Activated CD4-positive, alpha-beta T cell treated with anti-CD3 and anti-CD28 coated beads, Interleukin-2, amount 10 ng/mL, durations not matched to agents 7 days and 5 days (primary cell): ENCODE measurements at regions not wholly inside any gene's neighbourhood (a gene's known extent, or its start where the extent isn't known, plus 50 kb on each side); places are given as distances from the start of the nearest gene placed in this dataset.
"Not testable (repeated sequence)": the region's sequence is repeated elsewhere in the genome, so short reads cannot be mapped to it uniquely, and the experiment has no call there.

Source experiments
- CTCF ChIA-PET: fragments of 350-600 bp; sonication (Branson Sonifier 250); formaldehyde crosslinking; loops from one replicate; lab custom pipeline; 2021; ENCODE audit warnings: antibody characterized with exemption; lab: Charles Lee
- POLR2A ChIA-PET: fragments of 350-600 bp; sonication (Branson Sonifier 250); formaldehyde crosslinking; loops from one replicate; lab custom pipeline; 2021; ENCODE audit warnings: antibody characterized with exemption; lab: Charles Lee
- DNase-seq: peaks from one replicate; pipeline ENCODE4 v3.0.0-alpha.2; 2020
- H3K27ac Mint-ChIP-seq: one replicate; pipeline ENCODE4 v1.8.0; 2021; ENCODE audit warnings: mild to moderate bottlenecking, moderate library complexity, mixed read lengths
- H3K27me3 Mint-ChIP-seq: one replicate; pipeline ENCODE4 v1.8.0; 2021; ENCODE audit warnings: mixed read lengths
- H3K36me3 Mint-ChIP-seq: one replicate; pipeline ENCODE4 v1.8.0; 2021; ENCODE audit warnings: low read depth, mixed read lengths
- H3K4me1 Mint-ChIP-seq: one replicate; pipeline ENCODE4 v1.8.0; 2021; ENCODE audit warnings: mixed read lengths
- H3K4me3 Mint-ChIP-seq: one replicate; pipeline ENCODE4 v1.8.0; 2021; ENCODE audit warnings: mild to moderate bottlenecking, moderate library complexity, mixed read lengths
- H3K9me3 Mint-ChIP-seq: one replicate; pipeline ENCODE4 v1.8.0; 2021; ENCODE audit warnings: mixed read lengths

DNA sequence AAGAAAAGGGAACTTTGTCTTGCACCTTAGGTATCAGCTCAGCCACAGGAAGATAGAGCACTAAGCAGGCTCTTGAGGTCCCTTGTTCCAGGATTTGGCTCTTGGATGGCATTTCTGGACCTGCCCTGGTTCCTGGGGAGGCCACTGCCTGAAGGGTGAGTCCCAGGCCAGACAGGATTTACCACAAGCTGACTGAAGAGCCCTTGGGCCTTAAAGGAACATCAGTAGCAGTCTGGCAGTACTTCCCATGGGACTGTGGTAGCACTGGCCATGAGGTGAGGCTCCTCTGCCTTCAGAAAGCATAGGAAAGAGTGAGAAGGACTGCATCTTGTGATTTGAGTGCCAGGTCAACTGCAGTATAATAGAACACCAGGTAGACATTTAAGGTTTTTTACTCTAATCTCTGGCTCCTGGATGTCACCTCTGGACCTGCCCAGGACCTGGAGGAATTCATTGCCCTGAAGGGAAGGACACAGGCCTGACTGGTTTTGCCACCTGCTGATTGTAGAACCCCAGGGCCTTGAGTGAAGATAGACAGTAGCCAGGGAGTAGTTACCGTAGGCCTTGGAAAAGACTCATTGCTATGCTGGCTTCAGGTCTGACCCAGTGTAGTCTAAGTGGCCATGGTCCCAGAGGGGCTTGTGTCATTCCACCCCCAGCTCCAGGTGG, 154.4 kb upstream of the CREB1 start:
- CTCF ChIA-PET, result interaction anchor here (1.1 to 1.5 kb wide), 3 partner anchors 9 to 17 kb away, joined by 3 to 4 read pairs (median 3); no protein-coding TSS in a partner anchor

DNA sequence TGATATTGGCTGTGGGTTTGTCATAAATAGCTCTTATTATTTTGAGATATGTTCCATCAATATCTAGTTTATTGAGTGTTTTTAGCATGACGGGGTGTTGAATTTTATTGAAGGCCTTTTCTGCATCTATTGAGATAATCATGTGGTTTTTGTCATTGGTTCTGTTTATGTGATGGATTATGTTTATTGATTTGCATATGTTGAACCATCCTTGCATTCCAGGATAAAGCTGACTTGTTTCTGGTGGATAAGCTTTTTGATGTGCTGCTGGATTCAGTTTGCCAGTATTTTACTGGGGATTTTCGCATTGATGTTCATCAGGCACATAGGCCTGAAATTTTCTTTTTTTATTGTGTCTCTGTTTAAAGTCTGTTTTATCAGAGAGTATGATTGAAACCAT, 151.1 kb upstream of the CREB1 start:
- H3K36me3 Mint-ChIP-seq, H3K4me3 Mint-ChIP-seq, DNase-seq, H3K4me1 Mint-ChIP-seq, CTCF ChIA-PET, POLR2A ChIA-PET, H3K27ac Mint-ChIP-seq, H3K27me3 Mint-ChIP-seq: not testable (repeated sequence)
- peaks cover 35% of the 10 kb centered on the region for H3K9me3 Mint-ChIP-seq

More for the DNA sequence above, 154.4 kb upstream of the CREB1 start:
- no peak overlapping the region for H3K4me3 Mint-ChIP-seq
- no peak overlapping the region for H3K27ac Mint-ChIP-seq
- POLR2A ChIA-PET, result no interaction called here
- no peaks in the 10 kb centered on the region for H3K4me1 Mint-ChIP-seq
- H3K36me3 Mint-ChIP-seq, result peaks cover 9% of the 10 kb centered on the region
- no peak for DNase-seq
- H3K27me3 Mint-ChIP-seq, result no peaks in the 10 kb centered on the region
- H3K9me3 Mint-ChIP-seq, result peaks cover 40% of the 10 kb centered on the region

DNA sequence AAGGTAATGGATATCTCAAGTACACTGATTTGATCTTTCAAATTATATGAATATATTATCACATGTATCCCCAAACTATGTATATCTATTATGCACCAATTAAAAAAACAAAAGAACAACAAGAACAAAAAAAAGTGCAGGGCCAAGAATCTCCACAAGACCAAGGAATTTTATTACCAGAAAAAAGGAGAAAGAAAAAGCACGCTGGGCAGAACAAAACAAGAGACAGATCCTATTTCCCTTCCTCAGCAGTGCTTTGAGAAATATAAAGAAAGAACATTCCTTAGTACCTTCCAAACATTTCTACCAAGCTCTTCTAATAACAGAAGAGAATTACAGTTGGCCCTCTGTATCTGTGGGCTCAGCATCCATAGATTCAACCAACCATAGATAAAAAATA, 144.7 kb upstream of the CREB1 start:
- no peak for DNase-seq
- no peak overlapping the region for H3K27ac Mint-ChIP-seq
- no peaks in the 10 kb centered on the region for H3K4me1 Mint-ChIP-seq
- CTCF ChIA-PET, result no interaction called here
- H3K9me3 Mint-ChIP-seq, result peaks cover 17% of the 10 kb centered on the region
- no peaks in the 10 kb centered on the region for H3K36me3 Mint-ChIP-seq
- H3K4me3 Mint-ChIP-seq, result no peak overlapping the region
- peaks cover 5% of the 10 kb centered on the region for H3K27me3 Mint-ChIP-seq
- POLR2A ChIA-PET, result no interaction called here

DNA sequence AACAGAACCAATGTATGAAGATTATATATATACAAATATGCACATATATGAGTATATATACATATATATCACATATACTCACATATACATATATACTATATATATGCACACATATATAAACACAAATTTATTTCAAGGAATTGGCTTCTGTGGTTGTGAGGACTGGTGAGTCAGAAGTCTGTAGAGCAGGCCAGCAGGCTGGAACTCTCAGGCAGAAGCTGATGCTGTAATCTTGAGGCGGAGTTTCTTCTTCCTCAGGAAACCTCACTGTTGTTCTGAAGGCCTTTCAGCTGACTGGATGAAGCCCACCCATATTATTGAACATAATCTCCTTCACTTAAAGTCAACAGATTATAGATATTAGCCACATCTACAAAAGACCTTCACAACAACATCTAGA, 143.9 kb upstream of the CREB1 start:
- DNase-seq, result no peak
- CTCF ChIA-PET, result interaction anchor here (0.9 kb wide), 1 partner anchor 32 kb away, joined by 3 read pairs; no protein-coding TSS in a partner anchor
- H3K4me1 Mint-ChIP-seq, result no peaks in the 10 kb centered on the region
- H3K4me3 Mint-ChIP-seq, result no peak overlapping the region
- POLR2A ChIA-PET, result no interaction called here
- H3K36me3 Mint-ChIP-seq, result no peaks in the 10 kb centered on the region
- peaks cover 5% of the 10 kb centered on the region for H3K27me3 Mint-ChIP-seq
- H3K9me3 Mint-ChIP-seq, result peaks cover 14% of the 10 kb centered on the region
- H3K27ac Mint-ChIP-seq, result no peak overlapping the region

DNA sequence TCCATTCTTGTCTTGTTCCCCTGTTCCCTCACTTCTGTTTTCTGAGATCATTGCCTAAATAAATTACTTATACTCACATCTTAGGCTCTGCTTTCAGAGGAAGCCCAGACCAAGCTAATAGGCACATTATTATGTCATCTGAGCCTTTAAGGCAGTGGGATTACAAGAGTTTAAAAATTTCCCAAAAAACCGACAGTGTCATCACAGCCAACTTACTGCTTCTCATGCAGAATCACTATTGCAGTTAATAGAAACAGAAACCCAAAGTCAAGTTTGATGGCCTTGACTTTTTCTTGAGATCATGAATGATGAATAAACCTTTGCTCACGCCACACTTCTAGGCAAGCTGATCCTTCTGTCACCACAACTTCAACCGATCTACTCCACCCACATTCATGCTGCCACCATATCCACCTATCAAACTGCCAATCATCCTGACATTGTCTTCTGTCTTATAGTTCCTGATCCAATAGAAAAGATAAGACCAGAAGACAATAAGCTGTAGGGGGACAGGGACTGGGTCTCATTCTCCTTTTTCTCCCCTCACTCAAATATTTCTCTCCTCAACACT, 142.7 kb upstream of the CREB1 start:
- Mint-ChIP-seq H3K27me3 (peaks cover 5% of the 10 kb centered on the region), H3K36me3 (no peaks in the 10 kb centered on the region), H3K4me3 (no peak overlapping the region), H3K9me3 (peaks cover 13% of the 10 kb centered on the region), H3K4me1 (no peaks in the 10 kb centered on the region), H3K27ac (no peak overlapping the region)
- CTCF ChIA-PET, result no interaction called here
- POLR2A ChIA-PET, result no interaction called here
- no peak for DNase-seq

DNA sequence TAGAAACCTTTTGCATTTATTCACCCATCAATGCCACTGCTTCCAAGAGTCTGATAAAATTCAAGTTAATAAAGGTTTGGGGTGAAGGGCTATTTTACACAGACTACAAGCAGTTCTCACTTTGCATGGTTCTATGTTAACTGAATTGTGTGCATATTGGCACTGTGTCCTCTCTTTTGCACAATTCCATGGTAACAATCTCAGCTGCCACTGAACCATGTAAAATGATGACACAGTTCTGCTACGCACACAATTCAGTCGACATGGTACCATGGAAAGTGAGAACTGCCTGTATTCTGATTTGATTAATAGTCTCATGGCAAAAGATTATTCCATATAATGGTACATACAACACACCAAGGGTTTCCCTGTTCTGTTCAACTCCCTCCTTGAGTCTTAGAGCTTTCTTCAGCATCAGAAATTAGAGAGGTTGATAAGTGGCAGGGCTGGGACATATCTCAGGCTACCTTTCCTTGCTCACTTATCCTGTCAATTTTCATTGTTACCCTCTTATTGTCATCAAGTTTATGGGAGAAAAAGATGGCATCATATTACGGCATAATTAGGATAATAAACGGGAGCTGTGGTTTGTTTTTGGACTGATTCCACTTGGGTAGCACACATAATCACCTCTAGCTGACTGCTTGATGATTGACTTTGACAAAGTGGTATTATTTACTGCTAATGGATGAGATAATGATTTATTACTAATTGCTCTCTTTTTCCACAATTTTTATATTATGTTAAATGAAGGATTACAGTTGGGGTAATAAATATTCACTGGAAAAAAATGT, 139.3 kb upstream of the CREB1 start:
- CTCF ChIA-PET, result no interaction called here
- Mint-ChIP-seq H3K27ac (no peak overlapping the region), H3K4me1 (no peaks in the 10 kb centered on the region), H3K36me3 (no peaks in the 10 kb centered on the region), H3K9me3 (peaks cover 9% of the 10 kb centered on the region), H3K4me3 (no peak overlapping the region), H3K27me3 (no peaks in the 10 kb centered on the region)
- POLR2A ChIA-PET, result no interaction called here
- DNase-seq, result no peak

DNA sequence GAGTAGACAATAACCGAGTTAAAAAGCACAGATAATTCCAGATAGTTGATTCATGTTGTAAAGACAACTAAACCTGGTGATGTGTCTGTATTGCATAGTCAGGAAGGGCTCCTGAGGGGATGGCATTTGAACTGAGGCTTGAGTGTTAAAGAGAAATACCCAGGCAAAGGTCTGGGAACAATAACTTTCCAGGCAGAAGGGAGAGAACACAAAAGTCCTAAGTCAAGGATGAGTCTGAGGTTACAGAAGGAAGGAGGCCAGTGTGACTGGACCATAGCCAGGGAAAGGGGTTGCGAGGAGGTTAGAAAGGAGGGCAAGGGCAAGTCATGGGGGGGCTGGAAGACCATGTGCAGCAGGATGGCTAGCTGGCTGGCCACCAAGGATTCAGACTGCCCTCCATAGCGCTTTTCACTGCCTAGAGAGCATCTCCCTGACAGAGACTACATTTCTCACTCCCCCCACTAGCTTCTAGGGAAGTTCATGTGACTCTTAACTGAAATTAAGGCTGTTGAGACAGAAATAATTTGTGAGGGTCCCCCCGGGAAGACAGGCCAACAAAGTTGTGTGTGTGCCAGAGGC, 135.5 kb upstream of the CREB1 start:
- ChIA-PET CTCF (no interaction called here), POLR2A (no interaction called here)
- Mint-ChIP-seq H3K27ac (no peak overlapping the region), H3K4me1 (no peaks in the 10 kb centered on the region), H3K27me3 (no peaks in the 10 kb centered on the region), H3K36me3 (no peaks in the 10 kb centered on the region), H3K9me3 (peaks cover 10% of the 10 kb centered on the region), H3K4me3 (no peak overlapping the region)
- DNase-seq, result no peak

DNA sequence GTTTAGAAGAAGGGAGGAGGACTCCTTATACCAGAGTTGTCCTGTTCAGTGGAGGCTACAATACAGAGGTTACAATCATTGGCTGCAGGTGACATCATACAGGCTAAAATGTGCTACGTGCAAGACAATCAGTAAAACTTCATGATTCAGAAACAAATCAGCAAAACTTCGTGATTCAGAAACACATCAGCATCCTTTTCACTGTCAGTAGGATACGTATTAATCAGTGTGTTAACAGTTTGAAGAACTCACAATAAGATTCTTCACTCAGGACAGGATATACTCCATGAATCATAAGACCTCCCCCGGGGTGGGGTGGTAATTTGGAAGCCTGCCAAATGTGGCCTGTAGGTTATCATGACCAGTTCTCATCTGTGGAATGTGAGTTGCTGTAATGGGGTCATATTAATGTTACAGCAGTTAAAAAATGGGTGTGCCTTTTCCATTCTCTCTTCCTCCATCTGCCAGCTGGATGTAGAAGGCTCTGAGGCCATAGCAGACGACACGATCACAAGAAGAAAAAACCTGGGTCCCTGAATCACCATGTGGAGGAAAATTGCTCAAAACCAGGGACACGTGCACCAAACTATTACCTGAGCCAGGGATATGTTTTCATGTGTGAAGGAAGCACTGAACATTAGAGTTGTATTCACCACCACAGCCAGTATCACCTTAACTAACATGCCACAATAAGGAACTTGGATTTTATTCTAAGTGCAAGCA, 134.8 kb upstream of the CREB1 start:
- H3K4me1 Mint-ChIP-seq, result no peaks in the 10 kb centered on the region
- no peak overlapping the region for H3K4me3 Mint-ChIP-seq
- peaks cover 10% of the 10 kb centered on the region for H3K9me3 Mint-ChIP-seq
- no peaks in the 10 kb centered on the region for H3K27me3 Mint-ChIP-seq
- DNase-seq, result no peak
- H3K27ac Mint-ChIP-seq, result no peak overlapping the region
- ChIA-PET POLR2A (no interaction called here), CTCF (no interaction called here)
- H3K36me3 Mint-ChIP-seq, result no peaks in the 10 kb centered on the region

DNA sequence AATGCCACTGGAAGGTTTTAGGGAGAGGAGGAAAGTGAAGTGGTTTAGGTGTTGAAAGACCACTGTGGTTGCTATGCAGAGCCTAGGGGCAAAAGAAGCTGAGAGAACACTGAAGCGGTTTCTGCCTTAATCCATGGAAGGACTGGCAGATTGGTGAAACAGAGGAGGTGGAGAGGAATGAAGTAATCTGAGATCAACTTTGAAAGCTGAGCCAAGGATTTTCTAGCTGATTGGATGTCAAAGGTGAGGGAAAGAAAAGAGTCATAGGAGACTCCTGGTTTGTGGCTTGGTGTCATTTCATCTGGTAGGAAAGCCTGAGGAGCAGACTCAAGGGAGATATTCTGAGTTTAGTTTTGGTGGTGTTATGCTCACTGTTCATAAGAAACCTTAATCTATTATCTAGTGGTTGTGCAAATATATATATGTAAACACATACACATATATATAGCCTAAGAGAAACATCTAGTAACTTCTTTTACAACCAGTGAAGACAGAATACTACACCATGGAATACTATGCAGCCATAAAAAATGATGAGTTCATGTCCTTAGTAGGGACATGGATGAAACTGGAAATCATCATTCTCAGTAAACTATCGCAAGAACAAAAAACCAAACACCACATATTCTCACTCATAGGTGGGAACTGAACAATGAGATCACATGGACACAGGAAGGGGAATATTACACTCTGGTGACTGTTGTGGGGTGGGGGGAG, 134.1 kb upstream of the CREB1 start:
- H3K4me3 Mint-ChIP-seq, result no peak overlapping the region
- ChIA-PET POLR2A (no interaction called here), CTCF (no interaction called here)
- peaks cover 10% of the 10 kb centered on the region for H3K9me3 Mint-ChIP-seq
- no peaks in the 10 kb centered on the region for H3K27me3 Mint-ChIP-seq
- H3K4me1 Mint-ChIP-seq, result no peaks in the 10 kb centered on the region
- peaks cover 1% of the 10 kb centered on the region for H3K36me3 Mint-ChIP-seq
- H3K27ac Mint-ChIP-seq, result no peak overlapping the region
- no peak for DNase-seq

DNA sequence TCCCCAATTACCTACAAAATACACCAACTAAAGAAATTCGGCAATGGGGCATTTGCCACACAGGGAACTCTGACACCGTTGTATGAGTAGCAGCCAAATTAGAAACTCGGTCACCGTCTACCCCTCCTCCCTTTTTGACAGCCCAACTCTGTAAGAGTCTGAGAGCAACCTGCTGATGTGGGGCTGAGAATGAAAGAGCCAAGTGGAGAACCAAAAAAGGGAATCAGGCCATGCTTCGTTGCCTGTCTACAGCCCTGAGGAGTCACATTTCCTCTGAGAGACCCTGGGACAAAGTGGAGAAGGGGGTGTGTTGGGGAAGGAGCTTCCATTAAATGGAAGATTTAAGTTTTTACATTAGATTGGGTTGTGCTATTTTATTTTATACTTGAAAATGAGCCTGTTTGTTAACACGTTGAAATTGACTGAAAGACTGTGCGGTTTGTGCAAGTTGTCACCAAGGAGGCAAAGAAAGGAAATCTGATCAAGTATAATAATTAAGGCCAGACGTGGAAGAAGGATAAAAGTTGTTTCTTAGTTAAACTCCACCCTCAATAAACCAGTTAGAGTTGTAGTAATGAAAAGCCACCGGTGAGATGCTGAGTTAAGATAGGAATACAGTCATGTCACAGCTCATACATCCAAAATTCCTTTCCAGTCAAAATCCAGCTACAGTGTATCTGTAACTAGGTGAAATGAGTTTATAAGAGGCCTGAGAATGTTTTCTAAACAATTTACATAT, 131.7 kb upstream of the CREB1 start:
- CTCF ChIA-PET, result no interaction called here
- peaks cover 6% of the 10 kb centered on the region for H3K9me3 Mint-ChIP-seq
- no peak for DNase-seq
- no peaks in the 10 kb centered on the region for H3K4me1 Mint-ChIP-seq
- no peak overlapping the region for H3K4me3 Mint-ChIP-seq
- H3K27me3 Mint-ChIP-seq, result no peaks in the 10 kb centered on the region
- POLR2A ChIA-PET, result interaction anchor here (0.7 kb wide), 1 partner anchor 411 kb away, joined by 3 read pairs; no protein-coding TSS in a partner anchor
- H3K36me3 Mint-ChIP-seq, result peaks cover 1% of the 10 kb centered on the region
- no peak overlapping the region for H3K27ac Mint-ChIP-seq

DNA sequence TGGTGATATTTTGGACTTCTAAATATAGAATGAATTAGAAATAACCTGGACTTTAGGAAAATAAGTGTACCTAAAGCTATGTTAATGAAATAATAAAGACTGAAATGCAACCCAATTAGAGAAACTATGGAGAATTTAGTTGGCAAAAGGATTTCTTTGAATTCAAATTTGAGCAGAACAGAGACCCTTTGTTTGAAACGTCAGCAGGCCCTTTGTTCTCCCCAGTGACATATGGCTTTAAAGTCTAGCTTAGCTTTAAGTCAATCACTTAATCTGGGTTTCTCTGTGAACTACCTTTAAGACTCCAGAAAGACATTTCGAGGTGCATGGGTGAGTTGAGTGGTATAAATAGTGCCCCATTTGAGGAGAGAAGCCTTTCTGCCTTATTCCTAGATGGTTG, 130.5 kb upstream of the CREB1 start:
- H3K4me3 Mint-ChIP-seq, result no peak overlapping the region
- DNase-seq, result no peak
- peaks cover 2% of the 10 kb centered on the region for H3K36me3 Mint-ChIP-seq
- H3K27ac Mint-ChIP-seq, result no peak overlapping the region
- CTCF ChIA-PET, result no interaction called here
- H3K27me3 Mint-ChIP-seq, result peaks cover 1% of the 10 kb centered on the region
- H3K4me1 Mint-ChIP-seq, result no peaks in the 10 kb centered on the region
- POLR2A ChIA-PET, result no interaction called here
- peaks cover 7% of the 10 kb centered on the region for H3K9me3 Mint-ChIP-seq
